Activated gamma-delta T cell (primary cell): ENCODE measurements at regions not wholly inside any gene's neighbourhood (a gene's known extent, or its start where the extent isn't known, plus 50 kb on each side); places are given as distances from the start of the nearest gene placed in this dataset.
"Not testable (repeated sequence)": the region's sequence is repeated elsewhere in the genome, so short reads cannot be mapped to it uniquely, and the experiment has no call there.

ENCODE experiments used
- DNase-seq: peaks from one replicate; lab custom pipeline; 2025; lab: John Stamatoyannopoulos, UW

- no peak for DNase-seq
These were observed 479.7 kb downstream of the KIF20B start for GRCh38 chr10:90180886-90181691.

GRCh38 chr10:90192825-90193224 is 491.4 kb downstream of the KIF20B start:
- DNase-seq, result no peak

GRCh38 chr10:90193240-90193985 is 492.0 kb downstream of the KIF20B start:
- DNase-seq, result no peak

GRCh38 chr10:90195288-90195840 is 494.0 kb downstream of the KIF20B start:
- DNase-seq, result no peak

GRCh38 chr10:90197766-90198165 is 496.4 kb downstream of the KIF20B start:
- no peak for DNase-seq

- DNase-seq, result no peak
These were observed 497.7 kb downstream of the KIF20B start for GRCh38 chr10:90199093-90199492.

GRCh38 chr10:90199513-90199912 is 498.1 kb downstream of the KIF20B start:
- no peak for DNase-seq

GRCh38 chr10:90204131-90204955 is 503.0 kb downstream of the KIF20B start:
- DNase-seq, result no peak

- no peak for DNase-seq
These were observed 503.5 kb downstream of the KIF20B start for GRCh38 chr10:90204956-90205314.

- no peak for DNase-seq
These were observed 503.9 kb downstream of the KIF20B start for GRCh38 chr10:90205340-90205739.

GRCh38 chr10:90213346-90213745 is 512.0 kb downstream of the KIF20B start:
- no peak for DNase-seq

- DNase-seq, result no peak
These were observed 517.5 kb downstream of the KIF20B start for GRCh38 chr10:90218846-90219245.

- no peak for DNase-seq
These were observed 521.0 kb downstream of the KIF20B start for GRCh38 chr10:90222372-90222771.

GRCh38 chr10:90222939-90223338 is 521.5 kb downstream of the KIF20B start:
- DNase-seq, result no peak

GRCh38 chr10:90224791-90225566 is 523.6 kb downstream of the KIF20B start:
- no peak for DNase-seq

GRCh38 chr10:90226517-90226916 is 525.1 kb downstream of the KIF20B start:
- no peak for DNase-seq

- DNase-seq, result no peak
These were observed 525.8 kb downstream of the KIF20B start for GRCh38 chr10:90227217-90227656.

GRCh38 chr10:90227786-90228185 is 526.4 kb downstream of the KIF20B start:
- DNase-seq, result no peak

GRCh38 chr10:90229486-90229885 is 528.1 kb downstream of the KIF20B start:
- no peak for DNase-seq

GRCh38 chr10:90233805-90234204 is 532.4 kb downstream of the KIF20B start:
- not testable (repeated sequence) for DNase-seq

- no peak for DNase-seq
These were observed 544.2 kb downstream of the KIF20B start for GRCh38 chr10:90245623-90246022.
